ENCODE measurements at regions not wholly inside any gene's neighbourhood (a gene's known extent, or its start where the extent isn't known, plus 50 kb on each side); places are given as distances from the start of the nearest gene placed in this dataset.

DNA sequence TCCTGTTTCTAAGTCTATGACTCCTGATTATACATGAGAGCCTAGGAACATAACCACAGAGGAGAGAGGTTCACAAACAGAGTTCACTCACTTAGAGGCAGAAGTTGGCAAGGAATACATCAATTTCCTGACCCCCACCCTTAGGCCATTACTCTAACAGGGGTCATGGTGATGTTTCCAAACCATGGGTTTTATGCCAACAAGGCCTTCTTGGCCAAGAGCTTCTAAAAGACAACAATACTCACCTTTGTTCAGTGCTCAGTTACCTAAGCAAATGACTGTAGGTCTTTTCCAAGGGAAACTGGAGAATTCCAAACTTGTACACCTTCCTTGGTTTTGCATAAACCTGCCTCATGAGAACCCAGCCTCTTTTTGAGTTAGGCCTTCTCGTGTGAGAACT lies 52.6 kb downstream of the ERICH4 start:
- DNase-seq, result no peak

GRCh38 chr19:41499899-41500298 lies 56.9 kb downstream of the ERICH4 start:
- no peak for DNase-seq

GRCh38 chr19:41500443-41500842 lies 57.5 kb downstream of the ERICH4 start:
- DNase-seq, result no peak

DNA sequence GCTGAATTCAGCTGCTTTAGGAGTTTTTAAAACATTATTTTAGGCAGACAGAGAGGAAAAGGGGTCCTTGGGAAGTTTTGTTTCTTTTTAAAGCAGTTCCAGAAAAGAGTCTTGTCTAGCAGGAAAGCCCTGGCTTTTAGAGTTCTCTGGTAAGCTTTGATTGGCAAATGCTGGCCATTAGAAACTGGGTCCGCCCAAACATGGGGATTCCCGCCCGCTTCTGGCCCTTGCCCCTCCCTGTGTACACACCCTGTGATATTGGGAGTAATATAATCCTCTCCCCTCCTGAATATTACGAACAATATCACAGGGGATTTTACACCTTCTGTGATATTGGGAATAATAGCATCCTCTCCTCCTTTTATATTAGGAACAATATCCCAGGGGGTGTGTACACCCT lies 58.9 kb downstream of the ERICH4 start:
- DNase-seq, result no peak

GRCh38 chr19:41505105-41505504 lies 62.1 kb downstream of the ERICH4 start:
- DNase-seq, result no peak

DNA sequence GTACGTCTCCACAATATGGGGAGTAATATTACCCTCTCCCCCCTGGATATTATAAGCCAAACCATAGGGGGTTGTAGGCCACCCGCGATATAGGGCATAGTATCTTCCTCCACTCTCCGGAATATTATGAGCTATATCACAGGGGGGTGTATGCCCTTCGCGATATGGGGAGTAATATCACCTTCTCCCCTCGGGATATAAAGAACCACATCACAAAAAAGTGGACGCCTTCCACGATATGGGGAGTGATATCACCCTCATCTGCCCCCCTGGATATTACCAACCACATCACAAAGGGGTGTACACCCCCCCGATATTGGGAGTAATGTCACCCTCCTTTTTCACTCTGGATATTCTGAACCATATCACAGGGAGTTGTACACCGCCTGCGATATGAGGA lies 65.5 kb upstream of the CEACAM21 start:
- no peak for DNase-seq

DNA sequence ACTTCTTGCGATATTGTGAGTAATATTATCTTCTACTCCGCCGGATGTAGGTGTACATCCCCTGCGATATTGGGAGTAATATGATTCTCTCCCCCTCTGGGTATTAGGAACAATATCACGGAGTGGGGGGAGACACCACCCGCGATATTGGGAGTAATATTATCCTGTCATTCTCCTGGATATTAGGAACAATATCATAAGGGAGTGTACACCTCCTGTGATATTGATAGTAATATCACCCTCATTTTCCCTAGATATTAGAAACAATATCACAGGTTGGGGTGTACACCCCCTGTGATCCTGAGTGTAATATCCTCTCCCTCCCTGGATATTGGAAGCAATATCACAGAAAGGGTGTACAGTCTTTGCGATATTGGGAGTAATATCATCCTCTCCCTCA lies 64.3 kb upstream of the CEACAM21 start:
- no peak for DNase-seq

- no peak for DNase-seq
Measured at GRCh38 chr19:41515015-41515652, 60.8 kb upstream of the CEACAM21 start.

DNA sequence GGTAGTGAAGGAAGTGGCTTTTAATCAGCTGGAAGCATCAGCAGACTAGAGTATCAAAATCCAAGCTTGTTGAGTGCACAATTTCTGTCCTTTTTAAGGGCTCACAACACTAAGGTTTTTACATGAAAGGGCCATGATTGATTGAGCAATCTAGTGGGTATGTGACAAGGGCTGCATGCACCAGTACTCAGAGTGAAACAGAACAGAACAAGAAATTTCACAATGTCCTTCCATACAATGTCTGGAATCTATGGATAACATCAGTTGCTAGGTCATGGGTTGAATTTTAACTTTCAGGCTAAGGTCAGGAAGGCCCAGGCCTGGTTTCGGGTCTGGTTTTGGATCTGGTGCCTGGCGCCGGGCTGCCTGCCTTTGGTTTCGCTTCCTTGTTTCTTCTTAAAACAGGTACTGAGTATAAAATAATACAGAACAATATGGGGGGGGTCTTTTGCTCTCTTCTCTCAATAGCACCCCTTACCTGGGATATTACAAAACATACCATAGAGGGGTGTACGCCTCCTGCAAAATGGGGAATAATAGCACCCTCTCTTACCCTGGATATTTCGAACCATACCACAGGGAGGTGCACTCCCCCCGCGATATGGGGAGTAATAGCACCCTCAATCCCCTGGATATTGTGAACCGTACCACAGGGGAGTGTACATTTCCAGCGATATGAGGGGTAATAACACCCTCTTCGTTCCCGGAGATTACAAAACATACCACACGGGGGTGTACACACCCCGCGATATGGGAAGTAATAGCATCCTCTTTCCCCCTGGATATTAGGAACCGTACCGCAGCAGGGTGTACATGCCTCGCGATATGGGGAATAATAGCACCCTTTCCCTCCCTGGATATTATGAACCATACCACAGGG lies 59.4 kb upstream of the CEACAM21 start:
- DNase-seq, result peak in 1 of 3 experiments; percentile 1

DNA sequence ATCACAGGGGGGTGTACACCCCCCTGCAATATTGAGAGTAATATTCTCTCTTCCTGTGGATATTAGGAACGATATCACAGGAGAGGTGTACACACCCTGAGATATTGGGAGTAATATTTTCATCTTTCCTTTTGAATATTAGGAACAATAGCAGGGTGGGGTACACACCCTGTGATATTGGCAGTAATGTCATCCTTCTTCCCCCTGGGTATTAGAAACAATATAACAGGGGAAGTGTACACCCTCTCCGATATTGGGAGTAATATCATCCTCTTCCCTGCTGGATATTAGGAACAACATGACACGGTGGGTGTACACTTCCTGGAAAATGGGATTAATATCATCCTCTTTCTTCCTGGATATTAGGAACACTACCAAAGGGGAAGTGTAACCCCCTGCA lies 57.8 kb upstream of the CEACAM21 start:
- DNase-seq, result no peak

GRCh38 chr19:41521138-41521930 lies 54.6 kb upstream of the CEACAM21 start:
- DNase-seq, result peak in 2 of 3 experiments; percentile 15 to 38

DNA sequence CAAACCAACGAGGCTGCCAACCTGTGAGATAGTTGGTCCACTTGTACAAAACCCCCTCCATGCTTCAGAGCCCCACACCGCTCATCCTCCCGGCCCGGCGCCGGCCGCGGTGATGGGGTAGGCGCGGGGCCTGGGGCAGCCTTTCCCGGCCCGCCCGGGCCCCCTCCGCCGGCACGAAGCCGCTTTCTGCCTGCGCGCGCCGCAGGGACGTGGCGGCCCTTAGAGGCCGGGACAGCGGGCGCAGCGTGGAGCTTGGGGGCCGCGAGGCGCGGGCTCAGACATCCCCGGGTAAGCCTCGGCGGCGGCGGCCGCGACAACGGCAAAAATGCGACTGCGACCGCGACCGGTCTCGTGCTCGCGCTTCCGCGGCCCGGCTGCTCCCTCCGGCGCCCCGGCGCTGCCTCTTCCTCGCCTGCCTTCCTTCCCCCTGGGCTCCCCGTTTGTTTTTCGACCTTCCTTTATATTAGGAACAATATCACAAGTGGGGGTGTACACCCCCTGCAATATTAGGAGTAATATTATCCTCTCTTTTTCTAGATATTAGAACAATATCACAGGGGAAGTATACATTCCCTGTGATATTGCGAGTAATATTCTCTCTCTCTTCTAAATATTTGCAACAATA lies 53.9 kb upstream of the CEACAM21 start:
- peak in 2 of 3 experiments; percentile 26 to 42 for DNase-seq

GRCh38 chr19:41525989-41526388 lies 50.0 kb upstream of the CEACAM21 start:
- DNase-seq, result no peak
